ENCODE measurements at regions not wholly inside any gene's neighbourhood (a gene's known extent, or its start where the extent isn't known, plus 50 kb on each side); places are given as distances from the start of the nearest gene placed in this dataset.
"Not testable (repeated sequence)": the region's sequence is repeated elsewhere in the genome, so short reads cannot be mapped to it uniquely, and the experiment has no call there.

DNA sequence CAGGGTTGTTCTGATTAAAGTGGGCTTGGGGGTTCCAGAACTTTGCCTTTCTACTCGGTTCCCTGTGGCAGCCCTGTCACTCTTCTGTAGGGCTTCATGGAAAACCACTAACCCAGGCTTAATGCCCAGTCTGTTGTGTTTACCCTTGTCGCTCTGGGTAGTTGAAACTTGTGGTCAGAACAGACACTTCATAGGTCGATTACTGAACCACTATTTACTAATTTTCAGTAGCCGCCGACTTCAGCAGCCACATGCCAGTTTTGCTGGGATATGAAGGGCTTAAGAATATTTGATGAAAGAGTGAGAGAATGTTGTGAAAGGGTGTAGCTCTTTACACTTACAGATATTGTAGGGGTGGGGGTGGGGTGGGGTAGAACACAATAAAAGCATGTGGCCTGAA, 362.3 kb downstream of the RND3 start:
- no peaks in the 10 kb centered on the region for H3K27me3 Mint-ChIP-seq
- no peak overlapping the region for H3K4me3 Mint-ChIP-seq
- no peak overlapping the region for H3K27ac Mint-ChIP-seq (ENCODE audit: low read depth)
- DNase-seq (ENCODE audit: low spot score in 2 of 2), result no peak
- no peak for ATAC-seq (replicated peaks; ENCODE audit: extremely low read depth, poor library complexity, severe bottlenecking)
- H3K9me3 Mint-ChIP-seq, result peaks cover 2% of the 10 kb centered on the region
- no peaks in the 10 kb centered on the region for H3K4me1 Mint-ChIP-seq
- H3K36me3 Mint-ChIP-seq (ENCODE audit: insufficient read depth), result peaks cover 1% of the 10 kb centered on the region

DNA sequence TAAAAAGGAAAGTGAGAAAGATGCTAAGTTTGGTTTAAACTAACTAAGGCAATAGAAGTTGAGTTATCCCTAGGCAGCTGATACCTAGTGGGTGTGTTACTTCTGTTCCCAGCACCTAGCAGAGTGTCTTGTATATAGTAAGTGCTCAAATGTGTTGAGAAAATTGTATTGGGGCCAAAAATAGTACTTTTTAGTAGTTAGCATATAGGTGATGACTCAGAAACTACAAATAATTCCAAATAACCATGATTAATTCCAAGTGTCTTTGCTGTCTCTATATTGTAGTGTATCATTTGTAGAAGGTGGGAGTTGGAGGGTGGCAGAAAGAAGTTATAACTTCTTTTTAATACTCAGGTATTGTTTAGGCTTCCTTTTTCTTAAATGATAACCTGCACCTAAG, 362.7 kb downstream of the RND3 start:
- DNase-seq (ENCODE audit: low spot score in 2 of 2) (no peak), ATAC-seq (replicated peaks; ENCODE audit: extremely low read depth, poor library complexity, severe bottlenecking) (no peak)
- H3K4me1 Mint-ChIP-seq, result no peaks in the 10 kb centered on the region
- no peak overlapping the region for H3K4me3 Mint-ChIP-seq
- H3K27ac Mint-ChIP-seq (ENCODE audit: low read depth), result no peak overlapping the region
- H3K27me3 Mint-ChIP-seq, result no peaks in the 10 kb centered on the region
- no peaks in the 10 kb centered on the region for H3K9me3 Mint-ChIP-seq
- peaks cover 1% of the 10 kb centered on the region for H3K36me3 Mint-ChIP-seq (ENCODE audit: insufficient read depth)

DNA sequence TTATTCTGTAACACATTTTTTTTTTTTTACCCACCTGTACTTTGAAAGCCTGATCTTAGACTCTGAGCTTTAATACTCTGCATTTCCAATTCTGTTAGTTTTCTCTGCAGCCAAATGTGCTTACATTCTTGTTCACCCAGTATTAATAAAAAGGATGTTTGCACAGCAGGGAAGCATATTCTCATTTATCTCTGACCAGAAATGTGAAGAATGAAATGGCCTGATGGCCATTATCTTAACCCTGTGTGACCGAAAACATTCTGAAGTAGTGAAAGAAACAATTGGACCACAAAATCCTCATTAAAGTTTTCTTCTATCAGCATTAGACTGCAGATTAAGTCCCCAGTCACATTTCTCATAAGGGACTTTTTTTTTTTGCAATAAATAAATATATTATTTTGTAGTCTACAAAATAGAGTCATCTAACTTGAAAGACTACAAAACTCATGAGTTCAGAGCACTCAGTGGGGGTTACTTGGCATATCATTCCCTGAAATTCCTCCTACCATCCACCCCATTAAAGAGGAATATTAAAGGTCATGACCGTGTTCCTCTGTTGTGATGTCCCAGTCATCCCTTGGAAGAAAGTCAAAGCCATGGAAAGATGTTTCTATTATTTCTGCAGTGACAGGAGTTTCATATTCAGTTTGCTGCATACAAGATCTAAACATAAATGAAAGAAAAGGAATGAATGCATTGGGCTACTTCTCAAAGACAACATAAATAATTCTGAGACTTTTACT, 364.4 kb downstream of the RND3 start:
- Mint-ChIP-seq H3K9me3 (no peaks in the 10 kb centered on the region), H3K27ac (ENCODE audit: low read depth) (no peak overlapping the region), H3K4me3 (no peak overlapping the region), H3K4me1 (no peaks in the 10 kb centered on the region), H3K36me3 (ENCODE audit: insufficient read depth) (peaks cover 1% of the 10 kb centered on the region), H3K27me3 (no peaks in the 10 kb centered on the region)
- DNase-seq (ENCODE audit: low spot score in 2 of 2), result no peak
- ATAC-seq (replicated peaks; ENCODE audit: extremely low read depth, poor library complexity, severe bottlenecking), result no peak

DNA sequence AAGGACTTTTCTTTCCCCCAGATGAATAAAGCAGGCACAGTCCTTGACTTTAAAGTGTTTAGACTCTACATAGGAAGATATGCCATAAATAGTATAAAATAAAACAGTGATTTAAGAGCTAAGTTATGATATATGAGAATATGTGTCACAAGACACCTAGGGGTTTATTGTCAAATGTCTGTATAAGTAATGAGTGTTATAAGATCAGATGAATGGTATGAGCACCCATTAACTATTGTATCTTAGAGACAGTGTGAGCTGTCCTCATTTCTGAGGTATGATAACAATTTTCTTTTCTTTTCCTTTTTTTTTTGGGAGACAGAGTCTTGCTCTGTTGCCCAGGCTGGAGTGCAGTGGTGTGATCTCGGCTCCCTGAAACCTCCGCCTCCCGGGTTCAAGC, 365.3 kb downstream of the RND3 start:
- Mint-ChIP-seq H3K9me3 (no peaks in the 10 kb centered on the region), H3K27me3 (no peaks in the 10 kb centered on the region), H3K27ac (ENCODE audit: low read depth) (no peak overlapping the region), H3K4me3 (no peak overlapping the region), H3K4me1 (no peaks in the 10 kb centered on the region), H3K36me3 (ENCODE audit: insufficient read depth) (peaks cover 1% of the 10 kb centered on the region)
- DNase-seq (ENCODE audit: low spot score in 2 of 2) (no peak), ATAC-seq (replicated peaks; ENCODE audit: extremely low read depth, poor library complexity, severe bottlenecking) (no peak)

DNA sequence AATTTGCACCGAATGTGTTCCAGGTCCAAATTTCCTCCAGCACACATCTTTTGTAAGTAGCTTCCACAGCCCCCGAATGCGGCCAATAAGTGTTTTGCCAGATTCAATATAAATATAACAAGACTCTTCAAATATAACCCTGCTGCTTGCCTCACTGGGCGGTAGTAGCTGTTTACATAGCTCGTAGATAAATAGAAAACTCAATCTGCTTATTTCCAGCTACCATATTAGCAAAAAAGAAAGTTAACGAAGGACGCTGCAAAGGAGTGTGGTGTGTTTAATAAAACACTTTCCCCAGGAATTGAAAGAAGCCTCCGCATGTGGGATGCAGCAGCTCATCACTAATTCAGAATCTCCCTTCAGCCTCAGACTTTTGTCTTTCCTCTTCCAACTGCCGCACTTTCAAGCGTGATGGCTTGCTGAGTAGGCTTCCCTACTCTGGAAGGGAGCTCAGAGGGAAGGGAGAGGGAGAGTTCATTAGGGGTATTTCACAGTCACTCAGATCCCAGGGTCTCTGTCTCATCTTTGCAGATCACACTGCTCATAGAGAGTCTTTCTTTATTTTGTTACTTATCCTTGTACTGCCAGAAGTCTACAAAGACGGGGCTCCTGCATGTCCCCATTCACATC, 367.0 kb downstream of the RND3 start:
- peaks cover 1% of the 10 kb centered on the region for H3K36me3 Mint-ChIP-seq (ENCODE audit: insufficient read depth)

DNA sequence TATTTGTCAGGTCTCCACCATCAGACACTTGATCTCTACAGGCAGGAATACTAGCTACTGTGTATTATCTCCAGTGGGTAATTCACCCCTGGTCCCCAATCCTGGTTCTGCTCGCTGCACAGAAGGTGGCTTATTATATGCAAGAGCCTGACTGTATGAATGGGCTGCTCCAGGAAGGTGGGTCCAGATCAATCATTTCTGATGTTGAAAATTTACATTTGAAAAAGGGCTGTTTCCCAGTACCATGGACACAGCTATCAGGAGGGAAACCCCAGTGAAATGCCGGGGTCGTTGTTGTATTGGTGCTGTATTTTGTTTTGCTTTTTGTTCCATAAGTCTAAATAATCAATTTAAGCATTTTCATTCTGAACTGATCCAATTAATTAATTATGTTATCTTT, 367.6 kb downstream of the RND3 start:
- Mint-ChIP-seq H3K4me3 (no peak overlapping the region), H3K36me3 (ENCODE audit: insufficient read depth) (peaks cover 1% of the 10 kb centered on the region), H3K27ac (ENCODE audit: low read depth) (no peak overlapping the region), H3K4me1 (no peaks in the 10 kb centered on the region), H3K27me3 (no peaks in the 10 kb centered on the region), H3K9me3 (no peaks in the 10 kb centered on the region)
- ATAC-seq (replicated peaks; ENCODE audit: extremely low read depth, poor library complexity, severe bottlenecking), result no peak
- no peak for DNase-seq (ENCODE audit: low spot score in 2 of 2)

More for the DNA sequence above, 367.0 kb downstream of the RND3 start:
- no peaks in the 10 kb centered on the region for H3K27me3 Mint-ChIP-seq
- no peak overlapping the region for H3K27ac Mint-ChIP-seq (ENCODE audit: low read depth)
- ATAC-seq (replicated peaks; ENCODE audit: extremely low read depth, poor library complexity, severe bottlenecking), result no peak
- H3K4me1 Mint-ChIP-seq, result no peaks in the 10 kb centered on the region
- H3K9me3 Mint-ChIP-seq, result no peaks in the 10 kb centered on the region
- no peak overlapping the region for H3K4me3 Mint-ChIP-seq
- no peak for DNase-seq (ENCODE audit: low spot score in 2 of 2)

DNA sequence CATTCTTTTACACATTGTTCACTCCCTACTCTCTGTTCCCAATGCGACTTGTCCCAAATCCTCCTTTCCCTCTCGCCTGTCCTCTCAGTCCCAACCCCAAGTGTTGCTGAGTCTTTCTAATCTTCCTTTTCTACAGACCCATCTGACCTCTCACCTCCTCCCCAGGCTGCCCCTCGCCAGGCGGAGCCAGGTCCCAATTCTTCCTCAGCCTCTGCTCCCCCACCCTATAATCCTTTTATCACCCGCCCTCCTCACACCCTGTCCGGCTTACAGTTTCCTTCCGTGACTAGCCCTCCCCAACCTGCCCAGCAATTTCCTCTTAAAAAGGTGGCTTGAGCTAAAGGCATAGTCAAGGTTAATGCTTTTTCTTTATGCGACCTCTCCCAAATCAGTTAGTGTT, 373.4 kb downstream of the RND3 start:
- H3K4me3 Mint-ChIP-seq; H3K36me3 Mint-ChIP-seq (ENCODE audit: insufficient read depth); ATAC-seq (replicated peaks; ENCODE audit: extremely low read depth, poor library complexity, severe bottlenecking); DNase-seq (ENCODE audit: low spot score in 2 of 2); H3K27ac Mint-ChIP-seq (ENCODE audit: low read depth); H3K4me1 Mint-ChIP-seq; H3K27me3 Mint-ChIP-seq; H3K9me3 Mint-ChIP-seq: not testable (repeated sequence)

DNA sequence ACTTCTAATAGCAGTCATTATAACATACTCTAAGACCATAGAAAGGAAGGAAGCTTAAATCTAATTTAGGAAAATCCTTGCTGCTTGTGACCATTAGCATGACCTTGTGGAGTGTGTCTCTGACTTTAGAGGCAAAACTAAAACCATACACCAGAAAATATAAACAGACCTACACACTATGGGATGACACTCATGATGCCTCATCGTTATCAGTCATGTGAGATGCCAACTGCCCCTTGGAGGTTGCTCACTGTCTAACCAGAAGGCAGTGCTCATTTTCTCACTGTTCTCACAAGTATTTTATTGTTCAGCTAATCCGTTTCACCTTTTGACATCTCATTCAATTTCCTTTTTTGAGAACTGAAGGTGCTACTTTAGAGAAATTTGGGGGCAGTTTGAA, 376.9 kb downstream of the RND3 start:
- DNase-seq (ENCODE audit: low spot score in 2 of 2) (no peak), ATAC-seq (replicated peaks; ENCODE audit: extremely low read depth, poor library complexity, severe bottlenecking) (no peak)
- Mint-ChIP-seq H3K27me3 (no peaks in the 10 kb centered on the region), H3K27ac (ENCODE audit: low read depth) (no peak overlapping the region), H3K4me1 (no peaks in the 10 kb centered on the region), H3K4me3 (no peak overlapping the region), H3K36me3 (ENCODE audit: insufficient read depth) (no peaks in the 10 kb centered on the region), H3K9me3 (peaks cover 21% of the 10 kb centered on the region)

DNA sequence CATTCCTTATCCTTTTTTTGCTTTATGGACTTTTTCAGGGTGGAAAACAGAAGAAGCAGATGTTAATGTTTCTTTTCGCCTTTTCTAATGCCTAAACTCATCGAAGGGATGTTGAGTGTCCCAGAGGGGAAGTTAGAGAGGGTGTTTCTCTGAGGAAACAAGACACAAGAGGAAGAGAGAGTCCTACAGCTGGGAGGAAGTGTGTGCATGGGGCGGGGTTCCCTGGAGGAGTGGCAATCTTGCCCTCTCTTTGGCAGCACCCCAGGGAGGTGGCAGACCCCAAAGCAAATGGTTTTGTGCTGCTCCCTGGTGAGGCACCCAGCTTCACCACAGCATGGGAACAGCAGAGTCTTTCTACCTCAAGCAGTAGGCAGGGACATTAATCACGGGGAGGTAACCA, 377.6 kb downstream of the RND3 start:
- Mint-ChIP-seq H3K36me3 (ENCODE audit: insufficient read depth) (no peaks in the 10 kb centered on the region), H3K27ac (ENCODE audit: low read depth) (no peak overlapping the region), H3K4me3 (no peak overlapping the region), H3K4me1 (no peaks in the 10 kb centered on the region), H3K27me3 (no peaks in the 10 kb centered on the region), H3K9me3 (peaks cover 21% of the 10 kb centered on the region)
- DNase-seq (ENCODE audit: low spot score in 2 of 2), result no peak
- ATAC-seq (replicated peaks; ENCODE audit: extremely low read depth, poor library complexity, severe bottlenecking), result no peak

DNA sequence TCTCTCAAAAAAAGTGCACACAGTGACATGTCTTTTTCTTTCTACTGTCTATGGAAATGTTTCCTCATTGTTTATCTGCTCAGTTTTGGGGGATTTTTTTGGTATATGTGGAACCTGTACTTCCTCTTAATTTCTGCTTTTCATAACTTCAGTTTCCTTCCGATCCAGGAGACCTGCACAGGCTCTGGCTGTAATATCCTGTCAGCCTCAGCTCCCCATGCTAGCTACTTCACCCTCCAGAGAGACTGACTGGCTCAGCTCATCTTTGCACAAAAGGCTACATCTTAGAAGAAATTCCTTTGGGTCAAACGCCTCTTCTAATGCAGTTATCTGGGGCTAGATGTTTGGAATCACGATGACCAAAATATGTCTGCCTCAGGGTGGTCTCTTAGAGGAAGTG, 378.4 kb downstream of the RND3 start:
- Mint-ChIP-seq H3K9me3 (peaks cover 21% of the 10 kb centered on the region), H3K27me3 (no peaks in the 10 kb centered on the region), H3K27ac (ENCODE audit: low read depth) (no peak overlapping the region), H3K4me3 (no peak overlapping the region), H3K4me1 (no peaks in the 10 kb centered on the region), H3K36me3 (ENCODE audit: insufficient read depth) (no peaks in the 10 kb centered on the region)
- ATAC-seq (replicated peaks; ENCODE audit: extremely low read depth, poor library complexity, severe bottlenecking) (no peak), DNase-seq (ENCODE audit: low spot score in 2 of 2) (no peak)

DNA sequence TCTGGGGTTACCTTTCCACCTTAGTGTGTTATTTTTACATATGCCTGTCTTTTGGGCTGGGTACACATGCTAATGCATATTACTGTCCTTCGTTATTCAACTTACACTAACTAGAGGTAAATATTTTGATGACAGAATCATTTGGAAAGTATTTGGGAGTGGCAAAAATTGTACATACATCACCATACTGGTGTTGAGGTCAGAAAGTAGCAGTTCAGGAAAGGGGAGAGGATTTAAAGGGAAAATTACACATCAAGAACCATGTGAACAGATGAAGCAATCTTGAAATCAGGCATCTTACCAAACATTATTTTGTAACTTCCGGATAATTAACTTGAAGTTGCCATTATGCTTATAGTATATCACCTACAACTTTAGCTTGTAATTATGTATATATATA, 379.7 kb downstream of the RND3 start:
- Mint-ChIP-seq H3K27me3 (no peaks in the 10 kb centered on the region), H3K4me3 (no peak overlapping the region), H3K36me3 (ENCODE audit: insufficient read depth) (no peaks in the 10 kb centered on the region), H3K9me3 (peaks cover 21% of the 10 kb centered on the region), H3K27ac (ENCODE audit: low read depth) (no peak overlapping the region), H3K4me1 (no peaks in the 10 kb centered on the region)
- no peak for DNase-seq (ENCODE audit: low spot score in 2 of 2)
- ATAC-seq (replicated peaks; ENCODE audit: extremely low read depth, poor library complexity, severe bottlenecking), result no peak

DNA sequence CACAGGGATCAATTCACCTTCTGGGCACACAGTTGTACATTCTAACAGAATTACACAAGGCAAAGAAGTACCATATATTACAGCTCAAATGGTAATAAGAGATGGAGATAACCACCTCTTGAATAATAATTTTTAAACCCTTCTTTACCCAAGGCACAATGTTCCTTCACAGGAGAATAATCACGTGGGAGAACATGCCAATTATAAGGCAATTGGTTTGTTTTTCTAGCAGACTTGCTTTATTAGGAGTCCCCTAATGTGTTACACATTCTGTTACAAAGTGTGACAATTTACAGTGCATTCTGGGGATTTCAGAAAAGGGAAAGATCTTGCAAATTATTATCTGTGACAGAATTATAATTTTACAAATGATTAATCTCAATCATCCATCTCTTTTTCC, 380.3 kb downstream of the RND3 start:
- H3K4me1 Mint-ChIP-seq, result no peaks in the 10 kb centered on the region
- H3K4me3 Mint-ChIP-seq, result no peak overlapping the region
- H3K27ac Mint-ChIP-seq (ENCODE audit: low read depth), result no peak overlapping the region
- DNase-seq (ENCODE audit: low spot score in 2 of 2), result no peak
- no peaks in the 10 kb centered on the region for H3K27me3 Mint-ChIP-seq
- peaks cover 21% of the 10 kb centered on the region for H3K9me3 Mint-ChIP-seq
- no peak for ATAC-seq (replicated peaks; ENCODE audit: extremely low read depth, poor library complexity, severe bottlenecking)
- no peaks in the 10 kb centered on the region for H3K36me3 Mint-ChIP-seq (ENCODE audit: insufficient read depth)

DNA sequence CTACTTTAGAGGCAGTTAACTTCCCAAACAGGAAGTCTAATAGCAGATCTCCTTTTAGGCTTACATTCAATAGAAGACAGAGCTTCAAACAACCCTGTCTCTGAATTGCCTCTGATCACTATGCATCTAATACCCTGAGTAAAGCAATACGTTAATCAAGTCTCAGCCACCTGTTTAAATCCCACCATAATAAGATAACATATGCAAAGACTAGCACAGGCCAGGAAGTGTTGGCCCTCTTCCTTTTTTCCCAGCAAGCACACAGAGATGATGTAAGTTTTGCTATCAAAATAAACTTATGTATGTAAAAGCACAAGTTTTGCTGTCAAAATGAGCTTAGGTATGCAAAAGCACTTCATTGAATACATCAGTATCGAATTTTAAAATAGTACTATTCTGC, 385.5 kb downstream of the RND3 start:
- H3K4me3 Mint-ChIP-seq, result no peak overlapping the region
- no peaks in the 10 kb centered on the region for H3K27me3 Mint-ChIP-seq
- ATAC-seq (replicated peaks; ENCODE audit: extremely low read depth, poor library complexity, severe bottlenecking) (no peak), DNase-seq (ENCODE audit: low spot score in 2 of 2) (no peak)
- no peaks in the 10 kb centered on the region for H3K36me3 Mint-ChIP-seq (ENCODE audit: insufficient read depth)
- H3K9me3 Mint-ChIP-seq, result peaks cover 7% of the 10 kb centered on the region
- no peak overlapping the region for H3K27ac Mint-ChIP-seq (ENCODE audit: low read depth)
- no peaks in the 10 kb centered on the region for H3K4me1 Mint-ChIP-seq
